SIG-M5 treated with dmso at 0.1 percent for 504 hours (cell line): ENCODE measurements at regions not wholly inside any gene's neighbourhood (a gene's known extent, or its start where the extent isn't known, plus 50 kb on each side); places are given as distances from the start of the nearest gene placed in this dataset.
A peak's percentile ranks its signal among the peaks of the same experiment; 100 is the strongest.

Source experiments
- DNase-seq: peaks from one replicate; lab custom pipeline; 2025; ENCODE audit not compliant: unreplicated experiment; lab: John Stamatoyannopoulos, UW

GRCh38 chr13:112188298-112188610 lies 121.3 kb downstream of the SOX1 start:
- DNase-seq, result no peak

- DNase-seq, result no peak
Measured at GRCh38 chr13:112193463-112194166, 126.7 kb downstream of the SOX1 start.

- DNase-seq, result no peak
Measured at GRCh38 chr13:112194167-112194530, 127.2 kb downstream of the SOX1 start.

- no peak for DNase-seq
Measured at GRCh38 chr13:112194579-112194978, 127.6 kb downstream of the SOX1 start.

GRCh38 chr13:112198396-112199010 lies 131.6 kb downstream of the SOX1 start:
- no peak for DNase-seq

GRCh38 chr13:112200200-112200599 lies 133.3 kb downstream of the SOX1 start:
- DNase-seq, result no peak

- no peak for DNase-seq
Measured at GRCh38 chr13:112202266-112202665, 135.3 kb downstream of the SOX1 start.

GRCh38 chr13:112202966-112203365 lies 136.0 kb downstream of the SOX1 start:
- DNase-seq, result no peak

GRCh38 chr13:112203614-112204013 lies 136.7 kb downstream of the SOX1 start:
- DNase-seq, result no peak

- DNase-seq, result no peak
Measured at GRCh38 chr13:112204346-112205327, 137.7 kb downstream of the SOX1 start.

GRCh38 chr13:112205990-112206389 lies 139.0 kb downstream of the SOX1 start:
- DNase-seq, result no peak

- DNase-seq, result no peak
Measured at GRCh38 chr13:112207129-112207528, 140.2 kb downstream of the SOX1 start.

- no peak for DNase-seq
Measured at GRCh38 chr13:112208656-112209055, 141.7 kb downstream of the SOX1 start.

GRCh38 chr13:112209266-112209665 lies 142.3 kb downstream of the SOX1 start:
- no peak for DNase-seq

GRCh38 chr13:112209711-112210110 lies 142.8 kb downstream of the SOX1 start:
- DNase-seq, result no peak

GRCh38 chr13:112210371-112210770 lies 143.4 kb downstream of the SOX1 start:
- DNase-seq, result no peak

- DNase-seq, result no peak
Measured at GRCh38 chr13:112212533-112212932, 145.6 kb downstream of the SOX1 start.

- DNase-seq, result peak; percentile 23
Measured at GRCh38 chr13:112213467-112214255, 146.7 kb downstream of the SOX1 start.

GRCh38 chr13:112215871-112216270 lies 148.9 kb downstream of the SOX1 start:
- DNase-seq, result no peak

GRCh38 chr13:112217431-112217830 lies 150.5 kb downstream of the SOX1 start:
- no peak for DNase-seq

GRCh38 chr13:112218416-112218815 lies 151.5 kb downstream of the SOX1 start:
- no peak for DNase-seq
